ENCODE measurements at regions not wholly inside any gene's neighbourhood (a gene's known extent, or its start where the extent isn't known, plus 50 kb on each side); places are given as distances from the start of the nearest gene placed in this dataset.

- Histone ChIP-seq H3K27ac (ENCODE audit: insufficient read depth, low read length, poor library complexity, severe bottlenecking) (no peak overlapping the region), H3K9me3 (ENCODE audit: control insufficient read depth, low read length) (no peaks in the 10 kb centered on the region), H3K27me3 (replicated peaks; ENCODE audit: control insufficient read depth, insufficient read depth, low read length, poor library complexity, severe bottlenecking) (no peaks in the 10 kb centered on the region), H3K4me3 (ENCODE audit: insufficient read depth, low read depth, low read length, poor library complexity, severe bottlenecking) (no peak overlapping the region), H3K36me3 (ENCODE audit: control insufficient read depth, insufficient read depth, low read length) (no peaks in the 10 kb centered on the region), H3K4me1 (ENCODE audit: control insufficient read depth, insufficient read depth, low read length, poor library complexity, severe bottlenecking) (no peaks in the 10 kb centered on the region)
- DNase-seq, result no peak
Measured at GRCh38 chr6:142008016-142008735, 124.5 kb upstream of the GJE1 start.

- H3K36me3 ChIP-seq (ENCODE audit: control insufficient read depth, insufficient read depth, low read length), result no peaks in the 10 kb centered on the region
- H3K27me3 ChIP-seq (replicated peaks; ENCODE audit: control insufficient read depth, insufficient read depth, low read length, poor library complexity, severe bottlenecking), result no peaks in the 10 kb centered on the region
- no peak overlapping the region for H3K27ac ChIP-seq (ENCODE audit: insufficient read depth, low read length, poor library complexity, severe bottlenecking)
- H3K4me1 ChIP-seq (ENCODE audit: control insufficient read depth, insufficient read depth, low read length, poor library complexity, severe bottlenecking), result no peaks in the 10 kb centered on the region
- no peak for DNase-seq
- H3K9me3 ChIP-seq (ENCODE audit: control insufficient read depth, low read length), result no peaks in the 10 kb centered on the region
- no peak overlapping the region for H3K4me3 ChIP-seq (ENCODE audit: insufficient read depth, low read depth, low read length, poor library complexity, severe bottlenecking)
Measured at GRCh38 chr6:142005021-142005420, 127.7 kb upstream of the GJE1 start.

GRCh38 chr6:142002825-142003405, 129.8 kb upstream of the GJE1 start:
- Histone ChIP-seq H3K36me3 (ENCODE audit: control insufficient read depth, insufficient read depth, low read length) (no peaks in the 10 kb centered on the region), H3K4me3 (ENCODE audit: insufficient read depth, low read depth, low read length, poor library complexity, severe bottlenecking) (no peak overlapping the region), H3K9me3 (ENCODE audit: control insufficient read depth, low read length) (no peaks in the 10 kb centered on the region), H3K27me3 (replicated peaks; ENCODE audit: control insufficient read depth, insufficient read depth, low read length, poor library complexity, severe bottlenecking) (no peaks in the 10 kb centered on the region), H3K27ac (ENCODE audit: insufficient read depth, low read length, poor library complexity, severe bottlenecking) (no peak overlapping the region), H3K4me1 (ENCODE audit: control insufficient read depth, insufficient read depth, low read length, poor library complexity, severe bottlenecking) (no peaks in the 10 kb centered on the region)
- no peak for DNase-seq

DNA sequence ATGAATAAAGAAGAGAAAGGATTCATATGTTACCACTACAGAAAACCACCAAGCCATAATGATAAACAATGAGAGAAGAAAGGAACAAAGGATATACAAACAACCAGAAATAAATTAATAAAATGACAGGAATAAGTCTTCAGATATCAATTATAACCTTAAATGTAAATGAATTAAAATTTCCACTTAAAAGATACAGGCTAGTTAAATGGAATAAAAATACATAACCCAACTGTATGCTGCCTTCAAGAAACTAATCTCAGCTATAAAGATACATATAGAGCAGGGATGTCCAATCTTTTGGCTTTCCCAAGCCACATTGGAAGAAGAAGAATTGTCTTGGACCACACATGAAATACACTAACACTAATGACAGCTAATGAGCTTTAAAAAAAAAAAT, 135.9 kb upstream of the GJE1 start:
- H3K36me3 ChIP-seq (ENCODE audit: control insufficient read depth, insufficient read depth, low read length), result no peaks in the 10 kb centered on the region
- no peaks in the 10 kb centered on the region for H3K9me3 ChIP-seq (ENCODE audit: control insufficient read depth, low read length)
- H3K4me1 ChIP-seq (ENCODE audit: control insufficient read depth, insufficient read depth, low read length, poor library complexity, severe bottlenecking), result no peaks in the 10 kb centered on the region
- no peaks in the 10 kb centered on the region for H3K27me3 ChIP-seq (replicated peaks; ENCODE audit: control insufficient read depth, insufficient read depth, low read length, poor library complexity, severe bottlenecking)
- no peak overlapping the region for H3K4me3 ChIP-seq (ENCODE audit: insufficient read depth, low read depth, low read length, poor library complexity, severe bottlenecking)
- DNase-seq, result no peak
- no peak overlapping the region for H3K27ac ChIP-seq (ENCODE audit: insufficient read depth, low read length, poor library complexity, severe bottlenecking)

DNA sequence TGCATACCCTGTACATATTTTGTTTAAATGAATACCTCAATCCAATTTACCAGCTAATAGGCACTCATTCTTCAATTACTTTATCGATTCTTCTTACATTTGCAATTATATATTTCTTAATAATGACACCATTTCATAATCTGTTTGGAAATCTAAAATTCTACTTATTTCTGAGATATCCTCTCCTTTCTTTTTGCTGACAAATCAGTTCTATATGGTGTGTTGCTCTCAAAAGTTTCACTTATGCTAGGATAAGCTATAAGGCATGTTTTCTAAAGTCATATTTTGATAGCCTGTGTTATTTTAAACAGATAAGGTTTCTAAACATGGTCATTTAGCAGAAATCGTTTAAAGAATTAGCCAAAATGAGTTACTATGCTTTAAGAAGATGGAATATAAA, 140.6 kb upstream of the GJE1 start:
- H3K4me1 ChIP-seq (ENCODE audit: control insufficient read depth, insufficient read depth, low read length, poor library complexity, severe bottlenecking), result no peaks in the 10 kb centered on the region
- no peaks in the 10 kb centered on the region for H3K27me3 ChIP-seq (replicated peaks; ENCODE audit: control insufficient read depth, insufficient read depth, low read length, poor library complexity, severe bottlenecking)
- no peak overlapping the region for H3K4me3 ChIP-seq (ENCODE audit: insufficient read depth, low read depth, low read length, poor library complexity, severe bottlenecking)
- no peaks in the 10 kb centered on the region for H3K36me3 ChIP-seq (ENCODE audit: control insufficient read depth, insufficient read depth, low read length)
- H3K9me3 ChIP-seq (ENCODE audit: control insufficient read depth, low read length), result no peaks in the 10 kb centered on the region
- no peak for DNase-seq
- H3K27ac ChIP-seq (ENCODE audit: insufficient read depth, low read length, poor library complexity, severe bottlenecking), result no peak overlapping the region

GRCh38 chr6:141990840-141991239, 141.9 kb upstream of the GJE1 start:
- no peak for DNase-seq
- Histone ChIP-seq H3K9me3 (ENCODE audit: control insufficient read depth, low read length) (no peaks in the 10 kb centered on the region), H3K4me1 (ENCODE audit: control insufficient read depth, insufficient read depth, low read length, poor library complexity, severe bottlenecking) (no peaks in the 10 kb centered on the region), H3K27ac (ENCODE audit: insufficient read depth, low read length, poor library complexity, severe bottlenecking) (no peak overlapping the region), H3K4me3 (ENCODE audit: insufficient read depth, low read depth, low read length, poor library complexity, severe bottlenecking) (no peak overlapping the region), H3K36me3 (ENCODE audit: control insufficient read depth, insufficient read depth, low read length) (no peaks in the 10 kb centered on the region), H3K27me3 (replicated peaks; ENCODE audit: control insufficient read depth, insufficient read depth, low read length, poor library complexity, severe bottlenecking) (no peaks in the 10 kb centered on the region)

DNA sequence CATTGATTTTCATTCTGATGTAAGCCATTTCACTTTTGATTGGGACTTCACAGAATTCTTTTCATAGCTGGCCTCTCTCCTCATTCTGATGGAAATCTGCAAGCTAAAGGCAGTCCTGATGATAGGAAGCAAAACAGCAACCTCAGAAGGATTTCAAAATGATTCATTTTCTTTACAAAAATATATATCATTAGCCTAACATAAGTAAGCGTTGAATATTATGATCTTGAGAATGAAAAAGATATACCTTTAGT, 143.1 kb upstream of the GJE1 start:
- H3K27ac ChIP-seq (ENCODE audit: insufficient read depth, low read length, poor library complexity, severe bottlenecking), result no peak overlapping the region
- H3K4me3 ChIP-seq (ENCODE audit: insufficient read depth, low read depth, low read length, poor library complexity, severe bottlenecking), result no peak overlapping the region
- H3K36me3 ChIP-seq (ENCODE audit: control insufficient read depth, insufficient read depth, low read length), result no peaks in the 10 kb centered on the region

GRCh38 chr6:141988954-141989705, 143.6 kb upstream of the GJE1 start:
- H3K4me3 ChIP-seq (ENCODE audit: insufficient read depth, low read depth, low read length, poor library complexity, severe bottlenecking), result no peak overlapping the region
- H3K4me1 ChIP-seq (ENCODE audit: control insufficient read depth, insufficient read depth, low read length, poor library complexity, severe bottlenecking), result no peaks in the 10 kb centered on the region
- H3K9me3 ChIP-seq (ENCODE audit: control insufficient read depth, low read length), result no peaks in the 10 kb centered on the region
- H3K27ac ChIP-seq (ENCODE audit: insufficient read depth, low read length, poor library complexity, severe bottlenecking), result no peak overlapping the region
- no peaks in the 10 kb centered on the region for H3K36me3 ChIP-seq (ENCODE audit: control insufficient read depth, insufficient read depth, low read length)
- no peak for DNase-seq
- no peaks in the 10 kb centered on the region for H3K27me3 ChIP-seq (replicated peaks; ENCODE audit: control insufficient read depth, insufficient read depth, low read length, poor library complexity, severe bottlenecking)

More for the DNA sequence above, 143.1 kb upstream of the GJE1 start:
- no peaks in the 10 kb centered on the region for H3K27me3 ChIP-seq (replicated peaks; ENCODE audit: control insufficient read depth, insufficient read depth, low read length, poor library complexity, severe bottlenecking)
- H3K4me1 ChIP-seq (ENCODE audit: control insufficient read depth, insufficient read depth, low read length, poor library complexity, severe bottlenecking), result no peaks in the 10 kb centered on the region
- H3K9me3 ChIP-seq (ENCODE audit: control insufficient read depth, low read length), result no peaks in the 10 kb centered on the region
- no peak for DNase-seq

DNA sequence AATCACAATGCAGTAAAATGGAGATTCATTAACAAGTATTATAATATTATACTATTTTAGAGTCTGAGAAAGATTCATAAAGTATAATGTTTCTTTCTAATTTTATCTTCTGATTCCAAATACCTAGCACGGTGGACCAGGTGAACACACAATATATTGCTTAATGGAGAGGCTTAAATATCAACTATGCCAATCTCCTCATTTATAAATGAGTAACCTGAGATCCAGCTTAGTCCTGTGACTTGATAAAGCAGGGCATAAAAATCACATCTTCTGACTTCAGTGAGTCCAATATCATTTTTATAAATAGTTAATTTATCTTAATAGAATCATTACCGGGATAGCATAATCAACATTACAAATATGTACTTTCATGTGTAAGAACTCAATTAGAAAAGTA, 144.4 kb upstream of the GJE1 start:
- no peak overlapping the region for H3K27ac ChIP-seq (ENCODE audit: insufficient read depth, low read length, poor library complexity, severe bottlenecking)
- no peaks in the 10 kb centered on the region for H3K4me1 ChIP-seq (ENCODE audit: control insufficient read depth, insufficient read depth, low read length, poor library complexity, severe bottlenecking)
- H3K9me3 ChIP-seq (ENCODE audit: control insufficient read depth, low read length), result no peaks in the 10 kb centered on the region
- no peak overlapping the region for H3K4me3 ChIP-seq (ENCODE audit: insufficient read depth, low read depth, low read length, poor library complexity, severe bottlenecking)
- DNase-seq, result no peak
- H3K27me3 ChIP-seq (replicated peaks; ENCODE audit: control insufficient read depth, insufficient read depth, low read length, poor library complexity, severe bottlenecking), result no peaks in the 10 kb centered on the region
- H3K36me3 ChIP-seq (ENCODE audit: control insufficient read depth, insufficient read depth, low read length), result no peaks in the 10 kb centered on the region

GRCh38 chr6:141986457-141986856, 146.3 kb upstream of the GJE1 start:
- Histone ChIP-seq H3K36me3 (ENCODE audit: control insufficient read depth, insufficient read depth, low read length) (no peaks in the 10 kb centered on the region), H3K9me3 (ENCODE audit: control insufficient read depth, low read length) (no peaks in the 10 kb centered on the region), H3K4me1 (ENCODE audit: control insufficient read depth, insufficient read depth, low read length, poor library complexity, severe bottlenecking) (no peaks in the 10 kb centered on the region), H3K27me3 (replicated peaks; ENCODE audit: control insufficient read depth, insufficient read depth, low read length, poor library complexity, severe bottlenecking) (no peaks in the 10 kb centered on the region), H3K27ac (ENCODE audit: insufficient read depth, low read length, poor library complexity, severe bottlenecking) (no peak overlapping the region), H3K4me3 (ENCODE audit: insufficient read depth, low read depth, low read length, poor library complexity, severe bottlenecking) (no peak overlapping the region)
- DNase-seq, result no peak

All from effector memory CD4-positive, alpha-beta T cell (primary cell).